Tibial nerve (tissue), 4 donors: ENCODE measurements at regions not wholly inside any gene's neighbourhood (a gene's known extent, or its start where the extent isn't known, plus 50 kb on each side); places are given as distances from the start of the nearest gene placed in this dataset.

Experiments
- CTCF ChIP-seq, 5 experiments: fragments of 200-600 bp in 3 of 5; fragments of 450-650 bp in 2 of 5; sonication (generic) in 3 of 5; IDR thresholded peaks; one replicate each; pipeline ENCODE4 v1.5.1; 2016 to 2019; ENCODE audit warnings: antibody characterized with exemption in 5 of 5, mild to moderate bottlenecking in 3 of 5, moderate library complexity in 2 of 5
- EP300 ChIP-seq, 2 donors: sonication (generic); formaldehyde crosslinking; IDR thresholded peaks; one replicate each; pipeline ENCODE4 v1.6.1; 2017; ENCODE audit warnings: antibody characterized with exemption in 2 of 2, mild to moderate bottlenecking in 1 of 2

- no peak for TF ChIP-seq CTCF (IDR thresholded peaks at IDR 0.05)
- no peak for TF ChIP-seq EP300 (IDR thresholded peaks at IDR 0.05)
These were observed 74.9 kb upstream of the AGAP1 start for GRCh38 chr2:235418918-235419317.
